ENCODE measurements at regions not wholly inside any gene's neighbourhood (a gene's known extent, or its start where the extent isn't known, plus 50 kb on each side); places are given as distances from the start of the nearest gene placed in this dataset.

DNA sequence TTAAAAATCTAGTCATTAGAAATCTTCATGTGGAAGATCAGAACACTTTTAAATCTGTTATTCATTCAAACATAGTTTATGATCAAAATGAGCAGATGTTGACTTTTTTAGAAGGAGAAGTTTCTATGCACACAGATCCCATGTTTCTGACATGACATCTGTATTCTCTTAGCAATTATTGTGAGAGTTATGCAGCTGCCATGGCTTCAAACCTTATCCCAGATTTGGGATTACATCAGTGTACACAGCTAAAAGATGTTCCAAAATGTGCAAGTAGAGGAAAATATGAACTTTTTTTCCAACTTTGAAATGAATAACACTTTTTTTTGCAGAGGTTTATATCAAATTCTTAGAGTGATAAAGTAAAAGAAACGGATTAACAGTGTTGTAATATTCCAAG is 1166.9 kb downstream of the ZPLD1 start:
- no peak overlapping the region for H2BK5ac ChIP-seq (ENCODE audit: low read length)
- no CpG with 5 or more reads among the region's 1 CpG for WGBS, 2 donors (ENCODE audit: extremely low coverage in 2 of 2, insufficient read length in 2 of 2, insufficient replicate concordance in 1 of 2)

GRCh38 chr3:103609472-103609871 is 1174.7 kb downstream of the ZPLD1 start:
- 100% methylated on average over 1 of the region's 2 CpGs; no CpG with 5 or more reads in 1 of the 2 donors for WGBS, 2 donors (ENCODE audit: extremely low coverage in 2 of 2, insufficient read length in 2 of 2, insufficient replicate concordance in 1 of 2)
- no peak overlapping the region for H3K4ac ChIP-seq (ENCODE audit: low read length)
- no peak for DNase-seq (ENCODE audit: low spot score)

More for the DNA sequence above, 1166.9 kb downstream of the ZPLD1 start:
- H3K79me1 ChIP-seq (ENCODE audit: low read depth, low read length), result no peaks in the 10 kb centered on the region
- H2BK15ac ChIP-seq (ENCODE audit: low read length), result no peak overlapping the region
- DNase-seq (ENCODE audit: low spot score), result no peak
- H3K27ac ChIP-seq (replicated peaks; ENCODE audit: low read length), result no peak overlapping the region
- no peak overlapping the region for H3K18ac ChIP-seq (ENCODE audit: low read length)
- no peak overlapping the region for H3K9ac ChIP-seq (ENCODE audit: low read depth, low read length, poor library complexity)
- H3K9me3 ChIP-seq (replicated peaks in 1 of 2; ENCODE audit: control insufficient read depth in 2 of 2, insufficient read depth in 1 of 2, low read depth in 1 of 2, low read length in 2 of 2), result no peaks in the 10 kb centered on the region
- H2AFZ ChIP-seq (ENCODE audit: low read length), result no peak overlapping the region
- no peak overlapping the region for H2BK120ac ChIP-seq (ENCODE audit: low read depth, low read length)
- no peak overlapping the region for H3K4me2 ChIP-seq (ENCODE audit: insufficient read depth, low read length, poor library complexity, severe bottlenecking)
- H3K4me1 ChIP-seq (ENCODE audit: control insufficient read depth in 2 of 2, insufficient read depth in 1 of 2, low read depth in 1 of 2, low read length in 2 of 2), result no peaks in the 10 kb centered on the region
- no peaks in the 10 kb centered on the region for H3K36me3 ChIP-seq (replicated peaks in 1 of 2; ENCODE audit: control insufficient read depth in 2 of 2, insufficient read depth in 2 of 2, low read length in 2 of 2)
- no peak overlapping the region for H4K8ac ChIP-seq (ENCODE audit: low read depth, low read length)
- H2AK5ac ChIP-seq (ENCODE audit: low read depth, low read length), result no peak overlapping the region
- H3K23ac ChIP-seq (ENCODE audit: low read depth, low read length, poor library complexity), result no peak overlapping the region
- no peak overlapping the region for H3K14ac ChIP-seq (ENCODE audit: low read length)
- H3K4me3 ChIP-seq (ENCODE audit: low read length in 2 of 2), result no peak overlapping the region
- H2BK12ac ChIP-seq (ENCODE audit: low read length), result no peak overlapping the region
- no peak overlapping the region for H3K4ac ChIP-seq (ENCODE audit: low read length)
- H4K91ac ChIP-seq (ENCODE audit: low read depth, low read length, poor library complexity), result no peak overlapping the region
- H3K27me3 ChIP-seq (ENCODE audit: control insufficient read depth in 3 of 3, insufficient read depth in 3 of 3, low read depth in 1 of 3, low read length in 3 of 3), result no peaks in the 10 kb centered on the region

DNA sequence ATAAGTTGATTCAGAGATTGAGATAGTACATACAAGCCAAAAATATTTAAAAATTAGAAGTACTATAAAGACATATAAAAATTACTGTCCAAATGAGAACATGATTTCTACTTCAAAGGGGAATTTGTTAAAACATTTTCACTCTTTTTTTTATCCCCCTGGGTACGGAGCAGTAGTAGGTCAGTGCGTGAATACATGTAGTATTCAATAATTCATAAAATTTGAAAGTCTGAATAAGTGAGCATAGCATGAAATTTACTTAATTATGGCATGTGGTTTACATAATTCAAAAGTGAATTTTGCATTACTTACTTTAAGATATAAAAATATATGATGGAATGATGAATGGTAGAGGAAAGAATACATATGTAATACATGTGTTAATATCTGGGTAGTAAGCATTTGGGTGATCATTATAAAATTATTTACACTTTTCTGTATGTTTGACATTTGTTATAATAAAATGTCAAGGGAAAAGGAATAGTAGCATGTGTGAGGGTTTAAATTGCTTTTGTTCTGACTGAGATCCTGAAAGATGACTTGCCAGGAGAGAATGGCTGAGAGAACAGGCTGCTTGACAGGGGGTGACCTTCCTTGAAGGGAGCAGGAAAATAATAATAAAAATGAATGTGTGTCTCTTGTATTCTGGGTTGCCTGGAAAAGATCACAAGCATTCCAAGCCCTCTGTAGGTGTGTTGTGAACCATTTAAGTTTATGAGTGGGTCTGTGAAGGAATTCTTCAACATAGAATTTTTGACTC is 1178.8 kb downstream of the ZPLD1 start:
- Histone ChIP-seq H3K27me3 (ENCODE audit: control insufficient read depth in 3 of 3, insufficient read depth in 3 of 3, low read depth in 1 of 3, low read length in 3 of 3) (no peaks in the 10 kb centered on the region), H2BK12ac (ENCODE audit: low read length) (no peak overlapping the region), H4K91ac (ENCODE audit: low read depth, low read length, poor library complexity) (no peak overlapping the region), H3K4me1 (ENCODE audit: control insufficient read depth in 2 of 2, insufficient read depth in 1 of 2, low read depth in 1 of 2, low read length in 2 of 2) (no peaks in the 10 kb centered on the region), H3K4me3 (ENCODE audit: low read length in 2 of 2) (no peak overlapping the region), H2AFZ (ENCODE audit: low read length) (no peak overlapping the region), H4K8ac (ENCODE audit: low read depth, low read length) (no peak overlapping the region), H3K79me1 (ENCODE audit: low read depth, low read length) (no peaks in the 10 kb centered on the region), H3K14ac (ENCODE audit: low read length) (no peak overlapping the region), H3K18ac (ENCODE audit: low read length) (no peak overlapping the region), H3K9me3 (replicated peaks in 1 of 2; ENCODE audit: control insufficient read depth in 2 of 2, insufficient read depth in 1 of 2, low read depth in 1 of 2, low read length in 2 of 2) (peaks cover 0 to under 1% of the 10 kb centered on the region in 2 donors), H2BK5ac (ENCODE audit: low read length) (no peak overlapping the region), H3K9ac (ENCODE audit: low read depth, low read length, poor library complexity) (no peak overlapping the region), H3K4ac (ENCODE audit: low read length) (no peak overlapping the region), H3K4me2 (ENCODE audit: insufficient read depth, low read length, poor library complexity, severe bottlenecking) (no peak overlapping the region), H2AK5ac (ENCODE audit: low read depth, low read length) (no peak overlapping the region), H3K23ac (ENCODE audit: low read depth, low read length, poor library complexity) (no peak overlapping the region), H2BK15ac (ENCODE audit: low read length) (no peak overlapping the region), H3K27ac (replicated peaks; ENCODE audit: low read length) (no peak overlapping the region), H2BK120ac (ENCODE audit: low read depth, low read length) (no peak overlapping the region), H3K36me3 (replicated peaks in 1 of 2; ENCODE audit: control insufficient read depth in 2 of 2, insufficient read depth in 2 of 2, low read length in 2 of 2) (no peaks in the 10 kb centered on the region)
- WGBS, 2 donors (ENCODE audit: extremely low coverage in 2 of 2, insufficient read length in 2 of 2, insufficient replicate concordance in 1 of 2), result no CpG with 5 or more reads among the region's 2 CpGs
- no peak for DNase-seq (ENCODE audit: low spot score)

More at GRCh38 chr3:103609472-103609871, 1174.7 kb downstream of the ZPLD1 start:
- Histone ChIP-seq H3K18ac (ENCODE audit: low read length) (no peak overlapping the region), H4K8ac (ENCODE audit: low read depth, low read length) (no peak overlapping the region), H3K9ac (ENCODE audit: low read depth, low read length, poor library complexity) (no peak overlapping the region), H3K23ac (ENCODE audit: low read depth, low read length, poor library complexity) (no peak overlapping the region), H2BK120ac (ENCODE audit: low read depth, low read length) (no peak overlapping the region), H3K9me3 (replicated peaks in 1 of 2; ENCODE audit: control insufficient read depth in 2 of 2, insufficient read depth in 1 of 2, low read depth in 1 of 2, low read length in 2 of 2) (no peaks in the 10 kb centered on the region), H3K14ac (ENCODE audit: low read length) (no peak overlapping the region), H2AK5ac (ENCODE audit: low read depth, low read length) (no peak overlapping the region), H3K36me3 (replicated peaks in 1 of 2; ENCODE audit: control insufficient read depth in 2 of 2, insufficient read depth in 2 of 2, low read length in 2 of 2) (no peaks in the 10 kb centered on the region), H3K4me3 (ENCODE audit: low read length in 2 of 2) (no peak overlapping the region), H3K4me2 (ENCODE audit: insufficient read depth, low read length, poor library complexity, severe bottlenecking) (no peak overlapping the region), H3K79me1 (ENCODE audit: low read depth, low read length) (no peaks in the 10 kb centered on the region), H2BK5ac (ENCODE audit: low read length) (no peak overlapping the region), H2BK12ac (ENCODE audit: low read length) (no peak overlapping the region), H3K27me3 (ENCODE audit: control insufficient read depth in 3 of 3, insufficient read depth in 3 of 3, low read depth in 1 of 3, low read length in 3 of 3) (no peaks in the 10 kb centered on the region), H3K4me1 (ENCODE audit: control insufficient read depth in 2 of 2, insufficient read depth in 1 of 2, low read depth in 1 of 2, low read length in 2 of 2) (no peaks in the 10 kb centered on the region), H4K91ac (ENCODE audit: low read depth, low read length, poor library complexity) (no peak overlapping the region), H2AFZ (ENCODE audit: low read length) (no peak overlapping the region), H2BK15ac (ENCODE audit: low read length) (no peak overlapping the region), H3K27ac (replicated peaks; ENCODE audit: low read length) (no peak overlapping the region)

- H2BK12ac ChIP-seq (ENCODE audit: low read length), result no peak overlapping the region
- no peak overlapping the region for H2BK5ac ChIP-seq (ENCODE audit: low read length)
- H2BK15ac ChIP-seq (ENCODE audit: low read length), result no peak overlapping the region
- H3K27me3 ChIP-seq (ENCODE audit: control insufficient read depth in 3 of 3, insufficient read depth in 3 of 3, low read depth in 1 of 3, low read length in 3 of 3), result no peaks in the 10 kb centered on the region
- H3K27ac ChIP-seq (replicated peaks; ENCODE audit: low read length), result no peak overlapping the region
- no peak overlapping the region for H2AFZ ChIP-seq (ENCODE audit: low read length)
- no peak overlapping the region for H3K9ac ChIP-seq (ENCODE audit: low read depth, low read length, poor library complexity)
- H2AK5ac ChIP-seq (ENCODE audit: low read depth, low read length), result no peak overlapping the region
- no peaks in the 10 kb centered on the region for H3K4me1 ChIP-seq (ENCODE audit: control insufficient read depth in 2 of 2, insufficient read depth in 1 of 2, low read depth in 1 of 2, low read length in 2 of 2)
- no peak overlapping the region for H4K91ac ChIP-seq (ENCODE audit: low read depth, low read length, poor library complexity)
- H3K9me3 ChIP-seq (replicated peaks in 1 of 2; ENCODE audit: control insufficient read depth in 2 of 2, insufficient read depth in 1 of 2, low read depth in 1 of 2, low read length in 2 of 2), result peaks cover 0 to 5% of the 10 kb centered on the region in 2 donors
- H3K36me3 ChIP-seq (replicated peaks in 1 of 2; ENCODE audit: control insufficient read depth in 2 of 2, insufficient read depth in 2 of 2, low read length in 2 of 2), result no peaks in the 10 kb centered on the region
- H3K4me3 ChIP-seq (ENCODE audit: low read length in 2 of 2), result no peak overlapping the region
- no peak for DNase-seq (ENCODE audit: low spot score)
- no peak overlapping the region for H3K14ac ChIP-seq (ENCODE audit: low read length)
- H3K18ac ChIP-seq (ENCODE audit: low read length), result no peak overlapping the region
- no peak overlapping the region for H2BK120ac ChIP-seq (ENCODE audit: low read depth, low read length)
- no peak overlapping the region for H4K8ac ChIP-seq (ENCODE audit: low read depth, low read length)
- H3K23ac ChIP-seq (ENCODE audit: low read depth, low read length, poor library complexity), result no peak overlapping the region
- no peaks in the 10 kb centered on the region for H3K79me1 ChIP-seq (ENCODE audit: low read depth, low read length)
- no peak overlapping the region for H3K4me2 ChIP-seq (ENCODE audit: insufficient read depth, low read length, poor library complexity, severe bottlenecking)
- no peak overlapping the region for H3K4ac ChIP-seq (ENCODE audit: low read length)
Measured at GRCh38 chr3:103614719-103615118, 1179.9 kb downstream of the ZPLD1 start.
